Gastrocnemius medialis (tissue), 4 donors: ENCODE measurements at regions not wholly inside any gene's neighbourhood (a gene's known extent, or its start where the extent isn't known, plus 50 kb on each side); places are given as distances from the start of the nearest gene placed in this dataset.
"Not testable (repeated sequence)": the region's sequence is repeated elsewhere in the genome, so short reads cannot be mapped to it uniquely, and the experiment has no call there.

Source experiments
- CTCF ChIP-seq, 5 experiments: fragments of 450-650 bp in 3 of 5; fragments of 200-600 bp in 2 of 5; sonication (generic) in 2 of 5; IDR thresholded peaks in 4 of 5; conservative IDR thresholded peaks in 1 of 5; 1 replicate in 4 of 5; 2 replicates in 1 of 5; pipeline ENCODE4 v1.5.1; 2016 to 2019; ENCODE audit warnings: antibody characterized with exemption in 5 of 5, mild to moderate bottlenecking in 3 of 5, moderate library complexity in 3 of 5
- POLR2A ChIP-seq, 2 donors: fragments of 450-650 bp; IDR thresholded peaks; one replicate each; pipeline ENCODE4 v1.6.1; 2017; ENCODE audit warnings: antibody characterized with exemption in 2 of 2, mild to moderate bottlenecking in 2 of 2, moderate library complexity in 2 of 2

GRCh38 chr2:94584569-94584968, 286.7 kb upstream of the TEKT4 start:
- not testable (repeated sequence) for TF ChIP-seq CTCF (IDR thresholded peaks at IDR 0.05 in 4 of 5, conservative IDR thresholded peaks at IDR 0.05 in 1 of 5); POLR2A (IDR thresholded peaks at IDR 0.05)
